Inflammatory macrophage treated with lipopolysaccharide for 4 hours (primary cell): ENCODE measurements at regions not wholly inside any gene's neighbourhood (a gene's known extent, or its start where the extent isn't known, plus 50 kb on each side); places are given as distances from the start of the nearest gene placed in this dataset.
"Not testable (repeated sequence)": the region's sequence is repeated elsewhere in the genome, so short reads cannot be mapped to it uniquely, and the experiment has no call there.

ENCODE experiments used
- DNase-seq: peaks from one replicate; pipeline ENCODE4 v3.0.0-alpha.2; 2020

- no peak for DNase-seq
Observed at GRCh38 chr13:103517066-103517767, 451.0 kb upstream of the SLC10A2 start.

DNA sequence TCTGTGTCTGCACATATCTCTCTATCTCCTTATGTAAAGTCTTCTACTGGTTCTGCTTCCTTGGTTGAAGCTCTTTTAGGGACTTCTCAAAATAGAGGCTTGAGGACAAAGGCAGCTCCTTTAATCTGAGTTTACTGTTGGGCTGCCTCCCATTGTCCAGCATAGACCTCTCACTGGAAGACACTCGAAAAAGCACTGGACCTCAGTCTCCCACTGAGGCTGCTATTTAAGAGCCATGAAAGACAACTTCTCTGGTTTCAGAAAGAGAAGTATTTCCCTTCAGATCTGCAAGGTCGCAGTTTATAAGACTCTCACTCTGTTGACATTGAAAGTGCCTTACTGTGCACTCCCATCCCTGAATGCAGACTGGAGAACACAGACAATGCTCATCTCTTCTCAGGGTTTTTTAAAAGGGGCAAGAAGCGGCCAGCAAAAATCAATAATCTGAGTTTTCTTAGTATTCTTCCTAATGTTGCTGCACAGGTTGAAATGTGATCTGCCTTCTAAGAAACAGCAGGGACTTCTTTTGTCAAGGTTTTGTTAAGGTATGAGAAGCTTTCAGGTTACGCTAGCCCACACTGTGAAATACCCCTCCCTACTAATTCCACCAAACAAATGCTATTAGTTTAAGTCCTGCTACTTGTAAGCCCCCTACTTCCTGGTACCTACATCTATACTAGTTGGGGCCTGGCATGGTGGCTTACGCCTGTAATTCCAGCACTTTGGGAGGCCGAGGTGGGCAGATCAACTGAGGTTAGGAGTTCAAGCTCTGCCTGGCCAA, 450.0 kb upstream of the SLC10A2 start:
- DNase-seq, result no peak

DNA sequence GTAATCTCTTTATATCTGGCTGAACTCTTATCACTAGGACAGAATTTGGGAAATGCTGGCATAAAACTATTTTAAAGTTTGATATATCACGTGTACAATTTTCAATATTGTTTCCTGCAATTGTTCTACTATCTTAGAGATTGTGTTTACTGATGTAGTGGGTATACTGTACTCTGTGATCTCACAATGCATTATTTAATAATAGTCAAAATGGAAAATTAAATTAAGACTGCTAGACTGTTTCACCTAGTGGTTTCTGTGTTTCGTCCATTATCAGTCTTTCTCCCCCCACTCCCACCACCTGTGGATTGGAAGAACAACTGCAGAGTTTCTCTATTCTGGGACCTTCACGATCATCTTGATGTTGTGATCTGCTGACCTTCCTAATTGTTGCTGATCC, 449.2 kb upstream of the SLC10A2 start:
- no peak for DNase-seq

GRCh38 chr13:103514619-103515018, 448.4 kb upstream of the SLC10A2 start:
- no peak for DNase-seq

GRCh38 chr13:103514188-103514587, 448.0 kb upstream of the SLC10A2 start:
- no peak for DNase-seq

- DNase-seq, result no peak
Observed at GRCh38 chr13:103510007-103510535, 443.9 kb upstream of the SLC10A2 start.

DNA sequence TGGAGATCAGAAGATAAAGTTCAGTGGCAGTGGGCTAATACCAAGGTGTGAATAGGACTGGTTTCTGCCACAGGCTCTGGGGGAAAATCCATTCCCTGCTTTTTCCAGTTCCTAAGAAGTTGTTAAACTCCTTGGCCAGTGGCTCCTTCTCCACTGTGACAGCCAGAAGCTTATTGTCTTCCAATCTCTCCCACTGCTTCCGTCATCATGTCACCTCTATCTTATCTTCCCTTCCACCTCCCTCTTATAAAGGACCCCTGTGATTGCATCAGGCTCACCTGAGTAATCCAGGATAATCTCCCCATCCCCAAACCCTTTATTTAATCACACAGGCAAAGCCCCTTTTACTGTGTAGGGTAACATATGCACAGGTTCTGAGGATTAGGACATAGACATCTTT, 431.2 kb upstream of the SLC10A2 start:
- no peak for DNase-seq

- no peak for DNase-seq
Observed at GRCh38 chr13:103487841-103488240, 421.6 kb upstream of the SLC10A2 start.

- DNase-seq, result no peak
Observed at GRCh38 chr13:103473081-103473480, 406.9 kb upstream of the SLC10A2 start.

GRCh38 chr13:103471896-103472295, 405.7 kb upstream of the SLC10A2 start:
- no peak for DNase-seq

DNA sequence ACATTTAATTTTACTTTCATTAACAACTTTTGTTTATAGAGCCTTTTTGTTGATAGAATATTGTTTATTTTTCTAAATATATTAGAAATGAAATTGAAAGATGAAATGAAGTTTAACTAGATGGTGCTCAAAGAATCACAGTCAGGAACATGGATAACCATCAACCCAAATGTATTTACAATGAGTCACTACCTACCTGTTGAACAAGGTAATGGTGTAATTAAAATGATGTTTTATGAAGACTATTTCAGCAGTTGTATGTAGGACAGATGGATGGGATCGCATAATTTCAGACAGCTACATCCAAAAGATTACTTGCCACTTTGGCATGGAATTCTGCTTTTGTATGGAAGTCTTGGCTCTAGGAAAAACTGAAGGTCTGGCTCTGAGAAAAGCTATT, 403.6 kb upstream of the SLC10A2 start:
- DNase-seq, result no peak

DNA sequence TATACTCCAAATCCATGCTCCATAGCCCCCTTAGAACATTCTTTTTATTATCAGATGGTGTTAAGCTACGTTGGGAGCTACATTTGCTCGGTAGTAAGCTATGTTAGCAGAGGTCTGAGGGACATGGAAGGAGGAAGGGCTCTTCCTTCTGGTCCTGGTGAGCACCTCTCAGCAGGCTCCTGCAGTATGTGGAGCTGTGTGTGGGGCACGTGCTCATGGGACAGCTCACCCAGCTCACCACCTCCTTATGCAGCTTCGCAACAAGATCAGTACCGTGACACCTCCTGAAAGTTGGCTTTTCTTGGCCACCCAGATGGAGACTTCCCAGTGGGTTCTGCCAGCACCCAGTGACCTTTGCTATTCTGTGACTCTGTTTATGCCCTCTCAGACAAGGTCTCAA, 400.5 kb upstream of the SLC10A2 start:
- DNase-seq, result no peak

DNA sequence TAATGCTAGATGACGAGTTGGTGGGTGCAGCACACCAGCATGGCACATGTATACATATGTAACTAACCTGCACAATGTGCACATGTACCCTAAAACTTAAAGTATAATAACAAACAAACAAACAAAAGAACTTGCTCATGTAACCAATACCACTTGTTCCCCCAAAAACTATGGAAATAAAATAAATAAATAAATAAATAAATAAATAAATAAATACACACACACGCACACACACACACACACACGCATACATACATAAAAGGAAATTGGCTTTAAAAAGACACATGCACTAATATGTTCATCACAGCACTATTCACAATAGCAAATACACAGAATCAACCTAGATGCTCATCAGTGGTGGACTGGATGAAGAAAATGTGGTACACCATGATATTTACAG, 394.0 kb upstream of the SLC10A2 start:
- DNase-seq, result not testable (repeated sequence)

DNA sequence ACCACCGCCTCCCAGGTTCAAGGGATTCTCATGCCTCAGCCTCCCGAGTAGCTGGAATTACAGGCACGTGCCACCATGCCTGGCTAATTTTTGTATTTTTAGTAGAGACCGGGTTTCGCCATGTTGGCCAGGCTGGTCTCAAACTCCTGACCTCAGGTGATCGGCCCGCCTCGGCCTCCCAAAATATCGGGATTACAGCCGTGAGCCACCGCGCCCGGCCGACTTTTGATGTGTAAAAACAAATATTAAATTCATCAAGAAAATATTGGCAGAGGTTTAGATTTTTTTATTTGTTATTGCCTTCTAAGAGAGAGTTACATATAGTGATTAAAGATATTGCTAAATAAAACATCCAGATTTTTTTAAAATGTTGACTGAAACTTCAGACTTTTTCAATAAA, 390.8 kb upstream of the SLC10A2 start:
- not testable (repeated sequence) for DNase-seq

DNA sequence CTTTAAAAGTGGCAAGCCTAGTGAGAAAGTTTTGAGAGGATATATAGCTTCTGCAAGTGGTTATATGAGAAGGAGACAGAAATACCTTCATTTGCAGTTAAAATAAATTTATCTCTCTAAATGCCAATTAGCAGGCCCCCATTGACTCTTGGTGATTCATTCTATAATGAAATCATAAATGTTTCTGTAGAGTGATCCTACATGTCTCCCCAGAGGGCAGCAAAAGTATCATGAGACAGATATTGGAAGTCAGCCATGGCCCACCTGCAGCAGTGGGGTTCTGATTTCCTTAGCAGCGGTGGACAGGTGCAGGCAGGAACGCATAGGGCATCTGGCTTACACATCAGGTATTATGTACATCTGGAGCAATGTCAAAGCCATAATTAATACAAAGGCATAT, 385.4 kb upstream of the SLC10A2 start:
- DNase-seq, result no peak

DNA sequence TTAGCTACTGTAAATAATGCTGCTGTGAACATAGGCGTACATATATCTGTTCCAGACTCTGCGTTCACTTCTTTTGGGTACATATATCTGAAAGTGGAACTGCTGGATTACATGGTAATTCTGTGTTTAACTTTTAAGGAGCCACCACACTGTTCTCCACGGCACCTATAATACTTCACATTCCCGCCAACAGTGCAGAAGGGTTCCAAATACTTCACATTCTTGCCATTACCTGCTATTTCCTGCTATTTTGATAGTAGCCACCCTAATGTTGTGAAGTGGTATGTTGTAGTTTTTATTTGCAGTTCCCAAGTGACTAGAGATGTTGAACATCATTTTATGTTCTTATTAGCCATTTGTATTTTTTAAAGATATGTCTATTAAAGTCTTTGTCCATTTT, 377.4 kb upstream of the SLC10A2 start:
- no peak for DNase-seq

- DNase-seq, result no peak
Observed at GRCh38 chr13:103437651-103438050, 371.4 kb upstream of the SLC10A2 start.

- DNase-seq, result no peak
Observed at GRCh38 chr13:103436057-103436654, 369.9 kb upstream of the SLC10A2 start.

GRCh38 chr13:103431856-103432255, 365.6 kb upstream of the SLC10A2 start:
- DNase-seq, result no peak

DNA sequence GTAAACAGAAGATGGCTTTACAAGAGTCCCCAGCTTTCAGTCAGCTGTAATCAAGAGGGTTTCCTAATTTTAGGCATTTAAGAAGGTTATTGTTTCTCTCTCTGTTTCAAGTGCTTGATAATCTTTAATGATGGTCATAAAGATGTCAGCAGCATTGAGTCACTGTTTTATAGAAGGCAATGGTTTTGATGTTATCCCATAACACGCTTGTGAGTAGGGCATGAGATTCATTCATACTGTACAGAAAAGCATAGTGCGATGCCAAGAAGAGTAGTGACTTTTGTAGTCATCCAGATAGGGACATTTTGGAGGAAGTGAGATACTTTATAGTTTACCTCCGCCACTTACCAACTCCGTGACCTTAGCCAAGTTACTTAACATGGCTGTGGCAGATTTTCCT, 364.2 kb upstream of the SLC10A2 start:
- DNase-seq, result no peak

GRCh38 chr13:103410002-103410401, 343.8 kb upstream of the SLC10A2 start:
- no peak for DNase-seq

DNA sequence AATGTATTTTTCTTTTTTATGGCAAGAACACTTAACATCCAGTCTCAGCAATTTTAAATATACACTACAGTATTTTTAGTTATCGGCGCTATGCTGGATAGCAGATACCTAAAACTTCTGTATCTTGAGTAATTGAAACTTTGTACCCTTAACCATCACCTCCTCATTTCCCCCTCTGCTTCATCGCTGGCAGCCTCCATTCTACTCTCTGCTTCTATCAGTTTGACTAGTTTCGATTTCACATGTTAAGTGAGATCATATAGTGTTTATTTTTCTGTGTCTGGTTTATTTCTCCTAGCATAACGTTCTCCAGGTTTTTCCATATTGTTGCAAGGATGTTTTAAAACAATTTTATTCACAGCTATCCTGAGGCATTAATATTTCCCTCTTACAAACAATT, 340.8 kb upstream of the SLC10A2 start:
- no peak for DNase-seq

DNA sequence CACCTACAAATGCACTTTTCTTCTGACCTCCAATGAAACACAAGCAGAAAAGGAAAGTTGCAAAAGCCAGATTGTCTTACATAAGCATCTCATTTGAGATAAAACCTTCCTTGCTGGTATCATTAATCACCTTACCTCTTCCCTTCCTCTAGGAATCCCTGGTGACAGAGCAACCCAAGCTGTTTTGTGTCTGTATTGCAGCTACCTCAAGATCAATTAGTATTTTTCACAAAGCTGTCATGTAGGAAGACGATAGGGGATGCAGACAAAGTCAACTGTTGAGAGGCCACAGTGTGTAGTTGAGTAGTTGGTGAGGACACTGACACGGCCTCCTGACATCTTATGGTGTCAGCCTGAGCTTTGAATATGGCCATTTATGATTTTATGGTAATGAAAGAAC, 339.1 kb upstream of the SLC10A2 start:
- no peak for DNase-seq

DNA sequence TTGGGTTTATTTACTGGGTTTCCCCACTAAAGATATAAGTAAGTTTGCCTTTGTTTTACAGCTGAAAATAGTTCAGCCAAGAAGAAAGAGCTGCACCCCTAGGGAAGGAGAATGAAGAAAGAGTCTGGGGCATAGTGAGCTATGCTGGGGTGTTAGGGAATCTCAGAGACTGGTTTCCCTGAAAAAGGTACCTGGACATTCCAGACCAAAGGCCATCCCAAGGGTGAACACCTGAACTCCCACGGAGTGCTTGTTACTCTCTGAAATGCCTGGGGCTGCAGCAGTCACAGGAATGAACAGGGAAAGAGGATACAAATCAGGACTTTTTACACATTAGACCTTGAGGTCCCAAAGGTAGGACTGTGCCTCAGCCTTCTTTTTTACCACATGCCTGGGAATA, 337.6 kb upstream of the SLC10A2 start:
- no peak for DNase-seq
